ENCODE measurements at regions not wholly inside any gene's neighbourhood (a gene's known extent, or its start where the extent isn't known, plus 50 kb on each side); places are given as distances from the start of the nearest gene placed in this dataset.

DNA sequence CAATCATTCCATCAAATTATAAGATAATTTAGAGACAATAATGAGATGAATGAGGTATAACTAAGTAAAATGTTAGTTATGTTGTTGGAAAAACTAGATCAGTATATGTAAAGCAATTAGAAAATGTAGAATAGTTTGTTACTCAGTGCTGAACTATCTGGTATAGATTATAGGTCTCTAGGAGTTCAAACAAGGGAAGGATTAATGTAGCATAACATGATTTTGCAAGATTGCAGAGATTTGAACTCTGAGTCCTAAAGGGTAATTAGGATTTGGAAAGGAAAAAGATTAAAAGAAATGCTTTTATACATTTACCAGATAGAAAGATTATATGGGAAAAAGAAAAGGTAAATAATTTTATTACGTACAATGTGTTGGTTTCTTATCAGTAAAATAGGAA is 246.3 kb downstream of the KCNC2 start:
- TF ChIP-seq, protein P1, sequence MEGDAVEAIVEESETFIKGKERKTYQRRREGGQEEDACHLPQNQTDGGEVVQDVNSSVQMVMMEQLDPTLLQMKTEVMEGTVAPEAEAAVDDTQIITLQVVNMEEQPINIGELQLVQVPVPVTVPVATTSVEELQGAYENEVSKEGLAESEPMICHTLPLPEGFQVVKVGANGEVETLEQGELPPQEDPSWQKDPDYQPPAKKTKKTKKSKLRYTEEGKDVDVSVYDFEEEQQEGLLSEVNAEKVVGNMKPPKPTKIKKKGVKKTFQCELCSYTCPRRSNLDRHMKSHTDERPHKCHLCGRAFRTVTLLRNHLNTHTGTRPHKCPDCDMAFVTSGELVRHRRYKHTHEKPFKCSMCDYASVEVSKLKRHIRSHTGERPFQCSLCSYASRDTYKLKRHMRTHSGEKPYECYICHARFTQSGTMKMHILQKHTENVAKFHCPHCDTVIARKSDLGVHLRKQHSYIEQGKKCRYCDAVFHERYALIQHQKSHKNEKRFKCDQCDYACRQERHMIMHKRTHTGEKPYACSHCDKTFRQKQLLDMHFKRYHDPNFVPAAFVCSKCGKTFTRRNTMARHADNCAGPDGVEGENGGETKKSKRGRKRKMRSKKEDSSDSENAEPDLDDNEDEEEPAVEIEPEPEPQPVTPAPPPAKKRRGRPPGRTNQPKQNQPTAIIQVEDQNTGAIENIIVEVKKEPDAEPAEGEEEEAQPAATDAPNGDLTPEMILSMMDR (IDR thresholded peaks at IDR 0.05): no peak
- TF ChIP-seq POLR2A (IDR thresholded peaks at IDR 0.05): no peak
